GM12892 (cell line): ENCODE measurements at regions not wholly inside any gene's neighbourhood (a gene's known extent, or its start where the extent isn't known, plus 50 kb on each side); places are given as distances from the start of the nearest gene placed in this dataset.

Source experiments
- POLR2A ChIP-seq: IDR thresholded peaks from 2 replicates; pipeline ENCODE4 v1.6.1; 2011; ENCODE audit warnings: low read depth, low read length, control low read depth
- TAF1 ChIP-seq: IDR thresholded peaks from 2 replicates; pipeline ENCODE4 v1.6.1; 2011; ENCODE audit warnings: low read depth, mild to moderate bottlenecking, control low read depth, low read length, borderline replicate concordance

DNA sequence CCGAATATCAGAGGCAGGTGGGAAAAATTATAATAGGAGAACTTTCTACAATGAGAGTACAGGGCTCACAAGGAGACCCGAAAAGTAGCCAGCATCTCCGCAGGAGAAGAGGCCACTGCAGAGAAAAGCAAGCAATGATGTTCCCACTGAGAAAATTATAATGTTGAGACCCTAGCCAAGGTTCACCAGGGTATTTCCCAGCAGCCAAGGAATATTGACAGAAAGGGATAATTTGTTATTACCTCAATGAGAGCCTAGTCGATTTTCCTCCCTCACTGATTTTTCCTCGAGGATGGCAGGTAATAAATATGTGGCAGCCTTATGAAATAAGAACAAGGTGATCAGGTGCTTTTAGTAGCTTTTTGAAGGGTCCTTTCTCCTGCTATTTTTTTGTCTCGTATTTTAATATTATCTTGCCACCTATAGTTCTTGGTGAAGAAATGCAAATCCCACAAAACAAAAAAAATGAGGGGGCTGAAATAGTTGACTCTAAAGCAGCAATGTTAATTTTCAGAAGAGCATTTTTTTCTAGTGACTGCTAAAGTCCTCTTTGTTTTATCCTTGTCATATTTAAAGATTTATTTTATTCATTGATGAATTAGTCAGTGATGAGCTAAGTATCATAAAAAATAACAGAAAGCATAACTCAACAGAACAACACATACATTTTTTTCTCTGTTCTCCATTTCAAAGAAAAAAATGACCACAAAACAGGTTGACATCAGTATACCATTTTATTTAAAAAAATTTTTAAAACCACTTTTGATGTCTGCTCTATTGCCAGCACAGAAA, 215.4 kb downstream of the KCNE4 start:
- TF ChIP-seq POLR2A (no peak), TAF1 (no peak)
